ENCODE measurements at regions not wholly inside any gene's neighbourhood (a gene's known extent, or its start where the extent isn't known, plus 50 kb on each side); places are given as distances from the start of the nearest gene placed in this dataset.

GRCh38 chr4:175109933-175110332 lies 191.8 kb downstream of the ADAM29 start:
- H3K36me3 ChIP-seq (ENCODE audit: control insufficient read depth, insufficient read depth, low read length): no peaks in the 10 kb centered on the region
- H3K9me3 ChIP-seq (replicated peaks; ENCODE audit: control insufficient read depth, low read depth, low read length): peaks cover 12% of the 10 kb centered on the region
- no peak for DNase-seq
- no peak overlapping the region for H3K27ac ChIP-seq (ENCODE audit: low read length)
- no peaks in the 10 kb centered on the region for H3K4me1 ChIP-seq (ENCODE audit: control insufficient read depth, insufficient read depth, low read length)
- H3K4me3 ChIP-seq (ENCODE audit: low read length): no peak overlapping the region
- H3K27me3 ChIP-seq (ENCODE audit: control insufficient read depth, insufficient read depth, low read length): no peaks in the 10 kb centered on the region
- 74% methylated on average over 4 of the region's 5 CpGs for WGBS (ENCODE audit: insufficient coverage)

GRCh38 chr4:175125410-175126068 lies 207.4 kb downstream of the ADAM29 start:
- Histone ChIP-seq H3K4me1 (ENCODE audit: control insufficient read depth, insufficient read depth, low read length) (no peaks in the 10 kb centered on the region), H3K4me3 (ENCODE audit: low read length) (no peak overlapping the region), H3K27me3 (ENCODE audit: control insufficient read depth, insufficient read depth, low read length) (no peaks in the 10 kb centered on the region), H3K9me3 (replicated peaks; ENCODE audit: control insufficient read depth, low read depth, low read length) (peaks cover 16% of the 10 kb centered on the region), H3K27ac (ENCODE audit: low read length) (no peak overlapping the region), H3K36me3 (ENCODE audit: control insufficient read depth, insufficient read depth, low read length) (no peaks in the 10 kb centered on the region)
- WGBS (ENCODE audit: insufficient coverage): no CpG with 5 or more reads among the region's 4 CpGs
- DNase-seq: peak; percentile 7

GRCh38 chr4:175127314-175127713 lies 209.2 kb downstream of the ADAM29 start:
- Histone ChIP-seq H3K4me1 (ENCODE audit: control insufficient read depth, insufficient read depth, low read length) (no peaks in the 10 kb centered on the region), H3K27me3 (ENCODE audit: control insufficient read depth, insufficient read depth, low read length) (no peaks in the 10 kb centered on the region), H3K27ac (ENCODE audit: low read length) (no peak overlapping the region), H3K4me3 (ENCODE audit: low read length) (no peak overlapping the region), H3K9me3 (replicated peaks; ENCODE audit: control insufficient read depth, low read depth, low read length) (peaks cover 12% of the 10 kb centered on the region), H3K36me3 (ENCODE audit: control insufficient read depth, insufficient read depth, low read length) (no peaks in the 10 kb centered on the region)
- no CpG with 5 or more reads among the region's 2 CpGs for WGBS (ENCODE audit: insufficient coverage)
- DNase-seq: no peak

DNA sequence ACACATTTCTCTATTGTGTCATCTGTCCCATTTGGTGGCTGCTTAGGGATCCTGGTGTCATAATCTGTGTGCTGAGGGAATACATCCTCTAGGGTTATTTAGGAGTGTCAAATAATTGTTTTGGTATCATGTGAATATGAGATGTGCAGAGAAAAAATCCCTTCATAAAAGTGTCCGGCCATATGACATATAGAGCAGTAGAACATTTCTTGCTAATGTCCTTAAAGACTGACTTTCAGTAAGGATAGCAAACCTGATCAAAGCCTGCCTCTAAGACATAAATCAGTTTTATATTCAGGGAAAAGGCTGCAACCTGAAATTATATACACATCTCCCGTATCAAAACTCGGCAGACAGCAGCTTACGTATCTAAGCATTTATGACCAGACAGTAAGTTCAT lies 211.6 kb downstream of the ADAM29 start:
- Histone ChIP-seq H3K4me3 (ENCODE audit: low read length) (no peak overlapping the region), H3K9me3 (replicated peaks; ENCODE audit: control insufficient read depth, low read depth, low read length) (peaks cover 4% of the 10 kb centered on the region), H3K4me1 (ENCODE audit: control insufficient read depth, insufficient read depth, low read length) (no peaks in the 10 kb centered on the region), H3K27me3 (ENCODE audit: control insufficient read depth, insufficient read depth, low read length) (no peaks in the 10 kb centered on the region), H3K36me3 (ENCODE audit: control insufficient read depth, insufficient read depth, low read length) (no peaks in the 10 kb centered on the region), H3K27ac (ENCODE audit: low read length) (no peak overlapping the region)
- 64% methylated on average over 3 of the region's 4 CpGs for WGBS (ENCODE audit: insufficient coverage)
- DNase-seq: no peak

GRCh38 chr4:175139205-175139604 lies 221.0 kb downstream of the ADAM29 start:
- 84% methylated on average over 9 of the region's 12 CpGs for WGBS (ENCODE audit: insufficient coverage)
- Histone ChIP-seq H3K4me1 (ENCODE audit: control insufficient read depth, insufficient read depth, low read length) (no peaks in the 10 kb centered on the region), H3K36me3 (ENCODE audit: control insufficient read depth, insufficient read depth, low read length) (no peaks in the 10 kb centered on the region), H3K27me3 (ENCODE audit: control insufficient read depth, insufficient read depth, low read length) (no peaks in the 10 kb centered on the region), H3K9me3 (replicated peaks; ENCODE audit: control insufficient read depth, low read depth, low read length) (peaks cover 2% of the 10 kb centered on the region), H3K4me3 (ENCODE audit: low read length) (no peak overlapping the region), H3K27ac (ENCODE audit: low read length) (no peak overlapping the region)
- DNase-seq: no peak

DNA sequence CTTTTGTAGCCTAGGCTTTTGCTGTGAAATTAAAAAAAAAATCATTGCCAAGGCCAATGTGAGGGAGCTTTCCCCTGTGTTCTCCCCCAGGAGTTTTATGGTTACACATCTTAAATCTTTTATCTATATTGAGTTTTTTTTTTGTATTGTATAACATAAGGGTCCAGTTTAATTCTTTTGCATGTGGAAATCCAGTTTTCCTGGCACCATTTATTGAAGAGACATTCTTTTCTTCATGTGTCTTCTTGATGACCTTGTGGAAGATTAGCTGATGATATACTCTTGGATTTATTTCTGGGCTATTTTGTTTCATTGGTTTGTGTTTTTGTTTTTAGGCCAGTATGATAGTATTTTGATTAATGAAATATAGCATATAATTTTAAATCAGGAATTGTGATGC lies 225.0 kb downstream of the ADAM29 start:
- no peaks in the 10 kb centered on the region for H3K36me3 ChIP-seq (ENCODE audit: control insufficient read depth, insufficient read depth, low read length)
- no peaks in the 10 kb centered on the region for H3K9me3 ChIP-seq (replicated peaks; ENCODE audit: control insufficient read depth, low read depth, low read length)
- no peak overlapping the region for H3K27ac ChIP-seq (ENCODE audit: low read length)
- H3K27me3 ChIP-seq (ENCODE audit: control insufficient read depth, insufficient read depth, low read length): no peaks in the 10 kb centered on the region
- no peak overlapping the region for H3K4me3 ChIP-seq (ENCODE audit: low read length)
- peak; percentile 64 for DNase-seq
- H3K4me1 ChIP-seq (ENCODE audit: control insufficient read depth, insufficient read depth, low read length): no peaks in the 10 kb centered on the region

DNA sequence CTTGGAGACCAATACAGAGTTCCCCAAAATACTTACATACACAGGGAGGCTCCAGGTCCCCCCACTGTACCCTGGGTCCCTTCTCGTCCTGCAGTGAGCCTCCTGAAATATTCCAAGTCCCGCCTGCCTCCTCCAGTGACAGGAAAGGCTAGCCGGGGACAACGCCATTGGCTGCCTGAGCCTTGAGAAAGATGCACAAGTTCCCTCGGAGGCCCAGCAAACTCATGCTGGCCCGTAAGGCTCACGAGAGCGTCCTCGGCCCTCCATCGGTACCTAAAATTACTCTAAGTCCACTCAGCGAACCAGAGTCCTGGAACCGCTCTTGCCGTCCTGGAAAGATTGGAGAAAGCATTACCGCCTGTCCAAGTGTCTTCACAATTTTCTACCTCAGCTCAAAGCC lies 228.6 kb downstream of the ADAM29 start:
- WGBS (ENCODE audit: insufficient coverage): 91% methylated on average over 14 of the region's 14 CpGs
- Histone ChIP-seq H3K36me3 (ENCODE audit: control insufficient read depth, insufficient read depth, low read length) (no peaks in the 10 kb centered on the region), H3K4me1 (ENCODE audit: control insufficient read depth, insufficient read depth, low read length) (no peaks in the 10 kb centered on the region), H3K27ac (ENCODE audit: low read length) (no peak overlapping the region), H3K4me3 (ENCODE audit: low read length) (no peak overlapping the region), H3K9me3 (replicated peaks; ENCODE audit: control insufficient read depth, low read depth, low read length) (no peaks in the 10 kb centered on the region), H3K27me3 (ENCODE audit: control insufficient read depth, insufficient read depth, low read length) (no peaks in the 10 kb centered on the region)
- no peak for DNase-seq

DNA sequence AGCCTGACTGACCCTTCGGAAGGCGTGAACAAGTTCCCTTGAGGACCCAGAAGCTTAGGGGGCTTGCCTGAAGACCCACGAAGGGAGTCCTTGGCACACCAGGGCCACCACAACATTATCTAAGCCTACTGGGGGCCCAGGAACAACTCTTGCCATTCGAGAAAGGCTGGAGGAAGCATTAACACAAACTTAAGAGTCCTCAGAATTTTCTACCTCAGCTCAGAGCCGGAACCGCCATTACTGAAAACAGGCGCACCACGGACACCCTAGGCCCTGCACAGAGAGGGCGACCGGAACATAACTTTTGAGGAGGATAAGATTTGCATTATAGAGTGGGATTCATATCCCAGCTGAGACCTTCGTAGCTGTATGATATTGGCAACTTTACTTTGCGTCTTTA lies 229.1 kb downstream of the ADAM29 start:
- H3K4me1 ChIP-seq (ENCODE audit: control insufficient read depth, insufficient read depth, low read length): no peaks in the 10 kb centered on the region
- H3K36me3 ChIP-seq (ENCODE audit: control insufficient read depth, insufficient read depth, low read length): no peaks in the 10 kb centered on the region
- WGBS (ENCODE audit: insufficient coverage): 66% methylated on average over 5 of the region's 12 CpGs
- DNase-seq: no peak
- H3K4me3 ChIP-seq (ENCODE audit: low read length): no peak overlapping the region
- H3K27ac ChIP-seq (ENCODE audit: low read length): no peak overlapping the region
- no peaks in the 10 kb centered on the region for H3K27me3 ChIP-seq (ENCODE audit: control insufficient read depth, insufficient read depth, low read length)
- no peaks in the 10 kb centered on the region for H3K9me3 ChIP-seq (replicated peaks; ENCODE audit: control insufficient read depth, low read depth, low read length)

DNA sequence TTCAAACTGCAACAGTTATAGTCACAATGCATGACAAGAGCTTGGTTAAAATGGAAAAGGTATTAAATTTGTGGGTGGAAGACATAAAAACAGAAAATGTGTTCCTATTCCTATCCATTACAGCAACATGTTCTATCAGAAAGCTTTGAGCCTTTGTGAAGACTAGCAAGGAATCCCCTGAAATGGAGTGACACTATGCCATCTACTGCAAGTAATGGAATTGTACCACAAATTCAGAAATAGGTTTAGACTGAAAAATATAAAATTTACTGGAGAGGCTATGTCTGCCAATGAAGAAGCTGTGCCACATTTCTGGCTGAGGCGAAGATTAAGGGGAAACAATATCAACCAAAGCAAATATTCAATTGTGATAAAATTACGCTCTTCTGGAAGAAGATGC lies 247.9 kb downstream of the ADAM29 start:
- H3K36me3 ChIP-seq (ENCODE audit: control insufficient read depth, insufficient read depth, low read length): no peaks in the 10 kb centered on the region
- no peaks in the 10 kb centered on the region for H3K4me1 ChIP-seq (ENCODE audit: control insufficient read depth, insufficient read depth, low read length)
- no peaks in the 10 kb centered on the region for H3K9me3 ChIP-seq (replicated peaks; ENCODE audit: control insufficient read depth, low read depth, low read length)
- DNase-seq: no peak
- no peak overlapping the region for H3K4me3 ChIP-seq (ENCODE audit: low read length)
- WGBS (ENCODE audit: insufficient coverage): 100% methylated on average over 1 of the region's 2 CpGs
- H3K27me3 ChIP-seq (ENCODE audit: control insufficient read depth, insufficient read depth, low read length): no peaks in the 10 kb centered on the region
- no peak overlapping the region for H3K27ac ChIP-seq (ENCODE audit: low read length)

- WGBS (ENCODE audit: insufficient coverage): 88% methylated on average over 1 of the region's 4 CpGs
- H3K36me3 ChIP-seq (ENCODE audit: control insufficient read depth, insufficient read depth, low read length): no peaks in the 10 kb centered on the region
- no peaks in the 10 kb centered on the region for H3K4me1 ChIP-seq (ENCODE audit: control insufficient read depth, insufficient read depth, low read length)
- no peaks in the 10 kb centered on the region for H3K27me3 ChIP-seq (ENCODE audit: control insufficient read depth, insufficient read depth, low read length)
- DNase-seq: no peak
- no peaks in the 10 kb centered on the region for H3K9me3 ChIP-seq (replicated peaks; ENCODE audit: control insufficient read depth, low read depth, low read length)
- no peak overlapping the region for H3K27ac ChIP-seq (ENCODE audit: low read length)
- H3K4me3 ChIP-seq (ENCODE audit: low read length): no peak overlapping the region
Measured at GRCh38 chr4:175176710-175177109, 258.6 kb downstream of the ADAM29 start.

- WGBS (ENCODE audit: insufficient coverage): no CpG with 5 or more reads among the region's 3 CpGs
- H3K4me1 ChIP-seq (ENCODE audit: control insufficient read depth, insufficient read depth, low read length): no peaks in the 10 kb centered on the region
- no peaks in the 10 kb centered on the region for H3K9me3 ChIP-seq (replicated peaks; ENCODE audit: control insufficient read depth, low read depth, low read length)
- H3K36me3 ChIP-seq (ENCODE audit: control insufficient read depth, insufficient read depth, low read length): no peaks in the 10 kb centered on the region
- H3K27me3 ChIP-seq (ENCODE audit: control insufficient read depth, insufficient read depth, low read length): no peaks in the 10 kb centered on the region
- no peak for DNase-seq
- H3K27ac ChIP-seq (ENCODE audit: low read length): no peak overlapping the region
- no peak overlapping the region for H3K4me3 ChIP-seq (ENCODE audit: low read length)
Measured at GRCh38 chr4:175190654-175191053, 272.5 kb downstream of the ADAM29 start.

All from muscle of leg (tissue), 3 donors.